Activated T-cell treated with anti-CD3 and anti-CD28 coated beads for 48 hours (primary cell): ENCODE measurements at regions not wholly inside any gene's neighbourhood (a gene's known extent, or its start where the extent isn't known, plus 50 kb on each side); places are given as distances from the start of the nearest gene placed in this dataset.
A peak's percentile ranks its signal among the peaks of the same experiment; 100 is the strongest.

Experiments used
- DNase-seq: peaks from one replicate; pipeline ENCODE4 v3.0.0-alpha.2; 2020; ENCODE audit warnings: low read depth

DNA sequence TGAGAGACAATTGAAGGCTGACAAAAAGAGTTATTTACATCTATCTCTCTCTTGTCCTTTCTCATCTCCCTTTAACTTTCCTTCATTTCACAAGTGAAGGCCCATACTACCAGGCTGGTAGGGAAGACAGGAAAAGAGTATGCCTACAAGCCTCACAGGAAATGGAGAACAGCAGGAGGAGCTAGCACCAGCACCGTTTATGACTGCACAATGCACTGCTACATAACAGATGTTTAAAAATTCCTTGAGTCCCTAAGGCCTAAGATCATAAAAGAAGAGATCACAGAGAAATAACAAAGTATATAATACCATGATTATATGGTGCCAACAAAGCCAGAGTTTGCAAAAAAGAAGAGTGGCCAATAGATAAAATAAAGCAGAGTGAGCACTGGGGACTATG lies 194.8 kb downstream of the UNC5CL start:
- no peak for DNase-seq

DNA sequence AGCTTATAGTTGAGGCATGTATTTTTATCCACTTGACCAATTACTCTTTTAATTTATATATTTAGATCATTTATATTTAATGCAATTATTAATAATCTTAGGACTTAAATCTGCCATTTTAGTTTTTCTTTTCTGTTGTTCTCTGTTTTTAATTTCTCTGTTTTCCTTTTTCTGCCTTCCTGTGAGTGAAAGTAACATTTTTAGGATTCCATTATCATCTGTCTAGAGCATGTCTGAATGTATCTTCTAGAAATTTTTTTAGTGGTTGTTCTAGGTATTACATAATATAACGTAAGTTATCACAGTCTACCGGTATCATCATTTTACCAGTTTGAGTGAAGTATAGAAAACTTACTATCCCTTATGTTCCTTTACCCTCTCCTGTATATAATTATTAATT lies 197.3 kb downstream of the UNC5CL start:
- no peak for DNase-seq

DNA sequence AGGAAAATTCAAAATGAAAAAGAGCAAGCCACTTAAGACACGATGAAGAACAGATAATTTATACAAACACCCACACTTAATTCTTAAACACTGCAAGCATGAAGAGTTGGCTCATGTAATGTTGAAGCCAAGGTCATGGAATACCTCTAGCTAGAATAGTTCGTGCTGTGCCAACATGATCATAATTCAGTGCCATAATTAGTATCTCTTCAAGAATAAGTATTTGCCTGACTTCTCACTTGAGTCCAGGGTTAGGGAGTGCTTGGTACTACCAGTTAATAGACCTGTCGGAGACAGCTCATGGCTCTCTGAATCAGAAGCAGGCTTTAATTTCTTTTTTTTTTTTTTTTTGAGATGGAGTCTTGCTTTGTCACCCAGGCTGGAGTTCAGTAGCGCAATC lies 206.3 kb downstream of the UNC5CL start:
- DNase-seq: no peak

DNA sequence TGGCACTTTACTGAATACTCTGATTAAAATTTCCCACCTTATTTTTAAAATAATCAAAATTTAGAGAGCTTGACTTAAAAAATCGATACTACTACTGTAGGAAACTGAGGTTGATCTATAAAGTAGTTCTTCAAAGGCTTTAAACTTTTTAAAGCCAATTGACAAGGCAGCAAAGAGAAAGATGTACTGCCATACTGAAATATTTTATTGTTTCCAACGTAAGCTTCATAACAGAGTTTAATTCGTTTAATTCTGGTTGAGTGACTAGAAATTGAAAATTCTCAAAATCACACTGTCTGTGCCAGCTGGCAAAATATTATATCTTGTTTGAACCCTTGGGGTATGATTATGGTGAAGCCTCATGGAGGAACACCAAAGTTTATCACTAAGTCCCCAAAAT lies 207.6 kb downstream of the UNC5CL start:
- DNase-seq: no peak

DNA sequence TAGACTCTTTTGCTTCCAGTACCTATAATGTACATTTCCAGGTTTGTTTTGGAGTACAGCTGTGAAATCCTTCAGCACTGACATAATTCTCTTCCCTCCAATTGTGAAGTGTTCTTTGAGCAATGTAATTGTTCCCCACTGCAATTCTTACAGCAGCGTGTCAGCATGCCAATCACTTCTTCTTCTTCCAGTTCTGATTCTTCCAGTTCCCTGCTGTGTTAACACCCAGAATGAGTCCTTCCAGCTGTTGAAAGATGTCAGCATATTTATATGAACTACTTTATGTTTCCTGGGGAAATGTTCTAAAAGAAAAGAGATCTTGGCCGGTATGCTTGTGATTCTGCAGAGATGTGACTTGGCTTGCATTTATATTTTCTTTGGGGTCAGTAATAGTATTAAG lies 213.9 kb downstream of the UNC5CL start:
- no peak for DNase-seq

DNA sequence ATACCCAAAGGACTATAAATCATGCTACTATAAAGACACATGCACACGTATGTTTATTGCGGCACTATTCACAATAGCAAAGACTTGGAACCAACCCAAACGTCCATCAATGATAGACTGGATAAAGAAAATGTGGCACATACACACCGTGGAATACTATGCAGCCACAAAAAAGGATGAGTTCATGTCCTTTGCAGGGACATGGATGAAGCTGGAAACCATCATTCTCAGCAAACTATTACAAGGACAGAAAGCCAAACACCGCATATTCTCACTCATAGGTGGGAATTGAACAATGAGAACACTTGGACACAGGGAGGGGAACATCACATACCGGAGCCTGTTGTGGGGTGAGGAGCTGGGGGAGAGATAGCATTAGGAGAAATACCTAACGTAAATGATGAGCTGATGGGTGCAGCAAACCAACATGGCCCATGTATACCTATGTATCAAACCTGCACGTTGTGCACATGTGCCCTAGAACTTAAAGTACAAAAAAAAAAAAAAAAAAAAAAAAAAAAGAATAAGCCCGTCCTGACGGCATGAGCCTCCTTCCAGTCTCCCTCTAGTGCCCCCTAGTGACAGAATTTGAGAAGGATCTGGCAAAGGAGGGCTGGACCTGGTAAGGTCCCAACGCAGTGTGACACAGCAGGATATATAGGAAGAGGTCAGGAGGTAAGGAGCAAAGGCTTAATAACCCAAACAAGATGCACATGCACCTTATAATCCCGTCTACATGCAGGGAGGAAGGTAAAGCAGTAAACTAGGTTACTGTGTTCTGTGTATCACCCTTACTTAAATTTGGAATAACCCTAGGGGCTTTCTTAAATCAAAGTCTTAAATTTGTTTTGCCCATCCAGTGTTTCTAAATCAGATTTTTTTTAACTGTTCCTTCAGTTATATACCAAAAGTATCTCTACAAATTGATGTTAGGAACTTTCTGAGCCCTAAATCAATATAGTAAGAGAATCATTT lies 214.8 kb downstream of the UNC5CL start:
- peak; percentile 13 for DNase-seq

DNA sequence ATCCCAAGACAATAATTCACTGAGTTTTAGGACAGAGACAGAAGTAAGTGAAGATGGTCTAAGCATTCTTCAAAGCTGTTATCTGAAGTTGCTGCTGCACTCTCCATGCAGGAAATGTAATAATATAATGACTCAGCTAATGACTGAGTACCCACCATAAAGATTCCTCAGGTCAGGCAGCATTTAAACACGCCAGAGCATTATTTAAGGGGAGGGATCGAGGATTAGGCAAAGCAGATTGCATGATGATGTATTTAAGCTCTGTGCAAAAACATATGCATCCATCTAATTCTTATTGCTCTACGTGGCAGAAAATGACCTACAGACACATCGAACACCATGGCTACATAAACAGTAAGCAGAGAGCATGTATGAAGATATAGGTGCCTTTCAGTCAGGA lies 216.4 kb downstream of the UNC5CL start:
- DNase-seq: no peak

DNA sequence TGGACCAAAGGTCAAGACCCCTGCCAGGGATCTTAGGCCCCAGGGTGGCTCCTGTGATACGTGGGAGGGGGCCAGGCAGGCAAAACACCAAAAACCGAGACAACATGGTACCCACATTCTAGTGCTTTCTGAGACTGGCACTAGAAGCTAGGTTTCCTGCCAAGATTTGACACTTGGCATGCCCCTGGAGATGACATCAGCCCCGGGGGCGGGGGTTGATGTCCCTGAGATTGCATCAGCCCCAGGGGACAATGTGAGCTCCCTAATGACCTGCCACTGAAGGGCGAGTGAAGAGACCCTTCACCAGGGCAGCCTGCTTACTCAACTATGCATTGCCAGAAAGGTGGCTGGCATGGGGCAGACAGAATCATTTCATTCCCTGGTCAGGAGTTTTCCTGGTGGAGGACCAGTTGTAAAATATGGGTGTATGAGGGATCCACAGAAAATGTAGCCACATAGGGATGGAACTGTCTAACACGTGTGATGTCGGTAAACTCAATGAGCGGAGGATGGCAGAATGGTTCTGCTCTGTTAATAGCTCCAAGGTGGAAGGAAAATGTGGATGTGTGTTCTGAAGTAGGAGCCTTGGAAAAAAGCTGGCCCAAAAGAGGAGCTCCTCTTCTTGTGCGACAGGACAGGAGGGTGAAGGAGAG lies 219.7 kb downstream of the UNC5CL start:
- DNase-seq: no peak

DNA sequence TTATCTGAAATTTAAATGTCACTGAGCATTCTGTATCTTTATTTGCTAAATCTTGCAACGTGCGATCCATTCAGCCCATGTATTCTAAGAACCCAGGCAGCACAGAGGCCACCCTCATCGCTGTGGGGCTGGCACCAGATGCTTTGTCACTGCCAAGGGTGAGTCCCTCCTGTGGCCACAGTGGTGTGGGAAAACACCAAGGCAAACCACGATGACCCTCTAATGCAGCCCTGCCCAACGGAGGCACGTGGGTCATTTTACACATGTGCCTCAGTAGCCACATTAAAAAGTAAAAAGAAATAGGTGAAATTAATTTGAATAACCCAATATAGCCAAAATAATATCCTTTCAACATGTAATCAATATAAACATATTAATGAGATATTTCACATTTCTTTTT lies 221.7 kb downstream of the UNC5CL start:
- no peak for DNase-seq

DNA sequence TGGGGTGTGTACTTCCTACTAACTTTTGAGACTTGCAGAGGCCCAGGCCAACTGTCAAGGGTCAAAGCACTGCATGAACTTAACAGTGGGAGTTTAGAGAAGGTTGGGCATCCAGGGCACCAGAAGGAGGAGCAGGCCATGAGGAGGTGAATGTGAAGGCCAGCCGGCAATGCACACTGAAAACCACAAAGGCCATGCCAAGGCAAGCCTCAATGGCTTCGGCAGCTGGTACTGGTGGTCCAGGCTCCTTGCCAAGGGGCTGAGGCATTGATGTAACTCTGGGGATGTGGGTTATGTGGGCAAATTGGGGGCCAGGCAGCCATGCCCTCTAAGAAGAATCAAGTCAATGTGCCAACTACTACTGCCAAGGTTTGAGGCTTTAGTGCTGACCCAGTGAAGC lies 222.4 kb downstream of the UNC5CL start:
- no peak for DNase-seq

DNA sequence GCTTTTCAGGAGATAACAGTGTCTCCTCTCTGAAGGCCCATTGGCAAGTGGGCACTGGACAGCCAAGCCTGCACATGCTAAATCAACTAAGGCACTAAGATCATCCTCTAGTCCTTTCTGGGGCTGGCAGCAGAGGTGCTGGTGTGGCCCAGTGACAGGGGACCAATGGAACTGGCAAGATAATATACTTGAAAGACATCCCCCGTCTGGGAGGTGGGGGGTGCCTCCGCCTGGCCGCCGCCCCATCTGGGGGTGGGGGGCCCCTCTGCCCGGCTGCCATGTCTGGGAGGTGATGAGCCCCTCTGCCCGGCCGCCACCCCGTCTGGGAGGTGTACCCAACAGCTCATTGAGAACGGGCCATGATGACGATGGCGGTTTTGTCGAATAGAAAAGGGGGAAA lies 223.3 kb downstream of the UNC5CL start:
- no peak for DNase-seq

DNA sequence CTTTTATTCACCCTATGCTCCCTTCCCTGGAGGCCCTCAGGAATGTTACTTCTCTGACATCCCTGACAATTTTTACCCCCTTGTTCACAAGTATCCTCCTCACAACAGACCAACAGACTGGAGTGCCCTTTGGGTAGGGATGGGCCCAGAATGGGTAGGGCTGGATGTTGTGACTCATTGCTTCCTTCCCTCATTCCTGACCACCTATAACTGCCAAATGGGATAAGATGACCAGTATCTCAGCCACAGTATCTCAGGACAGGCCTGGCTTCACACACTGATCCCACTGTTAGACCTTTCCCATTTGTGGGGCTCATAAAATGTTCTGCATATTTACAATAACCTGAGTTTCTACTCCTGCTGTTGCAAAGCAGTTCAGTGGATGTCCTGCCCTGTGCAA lies 223.0 kb upstream of the LRFN2 start:
- DNase-seq: no peak

DNA sequence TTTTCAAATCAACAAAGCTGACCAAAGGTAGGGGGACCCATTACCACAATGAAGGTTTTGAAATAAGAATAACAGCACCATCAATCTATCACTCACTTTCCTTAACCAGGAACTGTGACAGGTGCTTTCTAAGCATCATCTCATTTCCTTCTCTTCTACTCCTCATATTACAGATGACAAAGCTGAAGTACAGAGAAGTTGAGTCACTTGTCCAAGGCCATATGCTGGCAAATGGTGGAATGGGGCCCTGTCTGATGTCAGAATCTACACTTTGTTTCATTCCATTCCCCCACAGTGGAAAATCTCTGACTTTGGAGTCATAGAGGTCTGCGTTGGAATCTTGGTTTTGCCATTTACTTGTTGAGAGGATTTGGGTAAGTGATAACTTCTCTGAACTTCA lies 222.5 kb upstream of the LRFN2 start:
- no peak for DNase-seq

DNA sequence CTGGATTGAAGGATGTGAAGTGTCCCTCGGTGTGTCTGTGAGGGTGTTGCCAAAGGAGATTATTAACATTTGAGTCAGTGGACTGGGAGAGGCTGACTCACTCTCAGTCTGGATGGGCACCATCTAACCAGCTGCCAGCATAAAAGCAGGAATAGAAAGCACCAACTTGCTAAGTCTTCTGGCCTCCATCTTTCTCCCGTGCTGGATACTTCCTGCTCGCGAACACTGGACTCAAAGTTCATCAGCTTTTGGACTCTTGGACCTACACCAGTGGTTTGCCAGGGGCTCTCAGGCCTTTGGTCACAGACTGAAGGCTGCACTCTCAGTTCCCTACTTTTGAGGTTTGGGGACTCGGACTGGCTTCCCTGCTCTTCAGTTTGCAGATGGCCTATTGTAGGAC lies 220.3 kb upstream of the LRFN2 start:
- DNase-seq: no peak

DNA sequence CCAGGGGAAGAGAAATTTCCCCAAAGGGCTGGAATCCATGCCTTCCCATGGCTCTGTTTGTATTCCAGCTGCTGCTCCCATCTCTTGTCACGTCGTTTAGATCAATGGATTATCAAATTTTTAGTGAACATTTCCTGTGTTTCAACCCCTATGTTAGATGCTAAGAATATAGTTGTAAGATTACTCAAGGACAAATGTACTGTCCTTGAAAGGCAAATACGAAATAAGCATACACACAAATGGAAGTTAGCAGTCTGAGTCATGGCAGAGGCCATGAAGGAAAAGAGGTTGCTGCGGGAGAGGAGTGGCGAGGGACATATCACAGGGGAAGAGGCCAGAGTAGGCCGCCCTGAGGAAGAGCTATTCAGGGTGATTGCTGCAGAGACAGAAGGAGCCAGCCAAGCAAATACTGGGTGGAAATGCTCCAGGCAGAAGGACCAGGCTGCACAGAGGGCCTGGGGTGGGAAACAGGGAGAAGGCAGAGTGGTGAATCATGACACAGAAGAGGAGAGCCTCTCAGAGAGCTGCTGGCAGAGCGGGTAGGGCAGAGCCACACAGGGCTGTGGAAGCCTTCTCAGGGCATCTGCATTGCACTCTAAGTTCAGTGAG lies 219.2 kb upstream of the LRFN2 start:
- DNase-seq: no peak

DNA sequence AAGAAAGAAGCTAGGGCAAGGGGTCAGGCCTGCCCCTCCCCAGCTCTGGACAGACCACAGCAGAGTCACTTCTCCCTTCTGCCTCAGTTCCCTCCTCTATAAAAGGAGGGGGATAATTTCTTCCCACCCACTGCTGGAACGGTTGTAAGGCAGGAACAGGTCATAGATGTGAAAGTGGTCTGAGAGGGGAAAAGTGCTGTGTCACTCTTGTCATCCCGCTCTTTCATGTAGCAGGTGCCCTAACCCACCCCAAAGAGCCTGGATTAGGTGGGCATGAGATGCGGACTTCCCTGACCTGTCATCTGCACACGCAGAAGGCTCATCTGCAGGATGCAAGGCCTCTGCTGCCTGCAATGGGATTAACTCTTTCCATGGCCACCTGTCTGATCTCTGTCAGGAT lies 218.2 kb upstream of the LRFN2 start:
- no peak for DNase-seq

DNA sequence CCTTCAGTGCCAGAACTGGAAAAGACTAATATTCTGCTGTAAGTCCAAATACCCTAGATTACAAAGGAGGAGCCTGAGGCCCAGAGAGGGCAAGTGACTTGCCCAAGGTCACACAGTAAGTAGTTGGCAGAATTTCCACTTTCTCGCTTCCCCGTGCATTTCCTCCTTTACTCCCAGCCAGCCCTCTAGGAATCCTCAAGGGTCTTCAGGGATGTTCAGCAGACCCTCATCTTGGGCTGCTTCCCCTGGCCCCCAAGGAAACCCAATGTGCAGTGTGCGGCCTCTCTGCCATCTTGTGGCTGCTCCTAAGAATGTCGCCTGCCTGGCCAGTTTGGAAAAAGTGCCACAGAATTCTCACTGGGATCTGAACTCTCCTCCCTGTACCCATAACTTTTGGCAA lies 217.7 kb upstream of the LRFN2 start:
- no peak for DNase-seq

DNA sequence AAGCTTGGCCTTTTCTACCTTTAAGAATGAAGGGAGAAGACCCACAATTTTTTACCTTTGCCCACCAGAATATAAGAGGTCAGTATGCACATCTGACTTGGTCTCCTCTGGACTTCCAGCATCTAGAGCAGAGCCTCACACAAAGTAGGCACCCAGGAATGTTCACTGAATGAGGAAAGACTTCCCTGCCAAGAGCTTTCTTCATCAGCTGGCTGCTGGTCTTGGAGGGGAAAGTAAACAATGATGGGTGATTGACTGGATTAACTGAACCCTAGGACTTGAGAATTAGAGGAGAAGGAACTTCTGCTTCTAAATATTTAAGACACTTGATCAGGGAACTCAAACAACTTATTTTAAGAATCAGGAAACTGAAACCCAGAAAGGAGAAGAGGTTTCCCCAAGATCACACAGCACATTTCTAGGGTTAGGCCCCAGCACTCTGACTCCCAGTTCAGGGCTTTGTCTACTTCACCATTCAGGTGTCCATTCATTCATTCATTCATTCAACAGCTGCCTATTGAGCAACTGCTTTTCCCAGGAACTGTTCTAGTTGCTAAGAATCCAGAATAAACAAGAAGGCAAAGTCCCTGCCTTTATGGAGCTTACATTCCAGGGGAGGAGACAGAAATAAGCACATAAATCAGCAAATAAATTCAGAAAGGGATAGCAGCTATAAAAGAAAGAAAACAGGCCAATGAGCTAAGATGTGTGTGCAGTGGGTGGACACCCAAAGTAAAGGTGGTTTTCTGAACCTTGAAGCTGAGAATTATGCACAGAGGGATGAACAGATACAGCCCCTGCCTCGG lies 216.9 kb upstream of the LRFN2 start:
- DNase-seq: no peak

DNA sequence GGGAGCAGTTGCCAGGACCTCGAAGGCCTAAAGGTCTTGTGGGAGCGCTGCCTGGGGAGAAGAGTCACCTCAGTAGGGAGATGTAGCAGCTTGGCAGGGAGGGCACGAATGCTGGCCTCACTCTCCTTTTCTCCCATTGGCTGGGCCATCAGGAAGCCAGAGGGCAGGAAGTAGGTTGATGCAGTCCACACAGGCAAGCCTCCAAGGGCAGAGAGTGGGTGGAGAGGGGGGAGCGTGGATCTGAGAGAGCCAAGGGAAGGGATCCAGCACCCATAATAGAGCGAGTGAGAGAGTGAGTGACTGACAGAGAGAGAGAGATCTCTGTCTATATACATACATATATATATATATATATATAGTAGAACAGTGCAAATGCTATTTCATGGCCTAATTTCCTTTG lies 215.3 kb upstream of the LRFN2 start:
- no peak for DNase-seq

DNA sequence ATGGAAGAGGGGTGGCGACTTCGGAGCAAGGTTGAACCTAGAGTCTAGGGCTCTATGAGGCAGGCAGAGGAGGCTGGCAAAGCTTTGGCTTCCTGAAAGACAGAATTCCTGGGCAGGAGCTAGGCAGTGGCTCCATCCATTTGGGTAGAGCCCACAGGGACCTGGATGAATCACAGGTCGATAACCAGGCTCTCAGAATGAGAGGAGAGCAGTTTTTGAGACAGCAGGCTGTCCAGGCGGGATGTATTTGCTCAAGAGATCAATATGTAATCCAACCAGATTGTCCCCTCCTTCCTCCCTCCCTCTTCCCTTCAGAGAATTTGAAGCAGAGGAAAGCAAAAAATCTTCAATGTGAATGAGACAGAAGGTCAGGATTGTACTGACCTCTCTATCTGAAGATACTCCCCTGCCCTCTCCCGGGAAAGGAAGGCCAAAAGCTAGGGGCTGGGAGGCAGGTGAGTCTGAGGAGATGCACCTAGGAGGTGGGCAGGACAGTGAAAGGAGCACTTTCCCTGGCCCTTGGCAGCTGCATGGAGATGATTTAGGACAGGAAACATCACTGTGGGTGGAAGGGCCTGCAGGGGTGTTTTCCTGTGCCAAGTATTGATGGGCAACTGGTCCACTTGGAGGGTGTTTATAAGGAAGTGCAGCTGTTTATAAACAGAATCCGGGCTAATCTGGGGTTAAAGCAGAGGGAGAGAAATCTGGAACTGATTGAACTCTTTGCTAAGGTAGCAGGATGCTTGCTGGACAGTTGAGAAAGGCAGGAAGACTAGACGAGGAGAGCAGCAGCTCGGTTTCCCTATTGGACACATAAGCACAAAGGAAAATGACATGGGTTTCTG lies 212.4 kb upstream of the LRFN2 start:
- no peak for DNase-seq

DNA sequence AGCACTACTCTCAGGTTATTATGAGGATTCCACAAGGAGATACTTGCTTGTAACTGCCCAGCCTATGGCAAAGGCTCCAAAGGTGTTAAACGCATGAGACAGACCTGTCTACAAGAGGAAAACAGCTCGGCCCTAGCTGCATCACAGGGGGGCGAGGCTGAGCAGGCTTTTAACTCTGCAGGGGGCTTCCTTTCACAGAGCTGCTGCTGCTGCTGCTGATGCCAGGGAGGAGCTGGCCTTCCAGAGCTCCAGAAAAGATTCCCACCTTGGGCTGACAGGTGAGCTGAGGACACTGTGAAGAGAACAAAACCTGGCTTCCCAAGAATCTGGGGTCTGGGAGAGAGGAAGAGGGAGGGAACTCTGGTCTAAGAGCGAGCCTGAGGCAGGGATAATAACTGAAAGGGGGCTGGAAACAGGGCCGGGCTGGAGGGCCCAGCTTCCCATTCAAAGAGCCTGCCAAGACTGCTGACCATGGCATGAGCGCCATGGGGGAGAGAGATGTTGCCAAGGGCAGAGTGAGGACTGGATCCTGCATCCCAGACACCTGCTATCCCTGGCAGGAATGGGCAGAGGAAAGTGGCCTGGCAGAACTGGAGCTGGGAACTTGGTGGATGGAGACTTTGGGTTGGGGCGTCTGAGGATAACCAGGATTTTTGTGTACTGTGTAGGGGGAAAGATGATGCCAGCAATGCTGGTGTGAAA lies 211.1 kb upstream of the LRFN2 start:
- no peak for DNase-seq
